ENCODE measurements at regions not wholly inside any gene's neighbourhood (a gene's known extent, or its start where the extent isn't known, plus 50 kb on each side); places are given as distances from the start of the nearest gene placed in this dataset.

DNA sequence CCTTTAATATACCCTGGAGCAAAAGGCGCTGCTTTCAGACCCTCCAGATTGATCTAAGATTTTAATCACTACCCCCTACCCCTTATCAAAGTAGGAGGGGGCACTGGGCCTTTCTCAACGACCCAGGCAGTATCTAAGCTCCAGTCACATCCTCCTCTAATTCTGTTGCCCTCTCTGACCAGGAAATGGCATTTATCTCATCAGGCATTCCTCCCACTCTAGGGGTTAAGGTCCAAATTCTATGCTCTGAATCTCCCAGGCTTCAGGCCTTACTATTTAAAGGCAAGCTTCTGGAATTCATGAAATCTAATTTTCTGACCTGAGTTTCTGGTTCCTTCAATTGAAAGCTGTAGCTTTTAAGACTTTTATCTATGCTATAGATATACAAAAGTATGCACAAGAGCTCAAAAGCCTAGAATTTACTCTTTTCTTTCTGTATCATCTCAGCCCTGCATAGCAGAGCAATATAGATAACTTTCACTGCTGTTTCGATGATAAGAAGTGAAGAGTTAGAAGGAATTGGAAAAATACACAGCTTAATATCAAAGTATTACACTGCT is 622.9 kb downstream of the RPS29 start:
- no peak overlapping the region for H2AFZ ChIP-seq (ENCODE audit: low read length, unreplicated experiment)
- no peaks in the 10 kb centered on the region for H3K79me2 ChIP-seq (ENCODE audit: control insufficient read depth, insufficient read depth, low read length, unreplicated experiment)
- H3K27me3 ChIP-seq (ENCODE audit: insufficient read depth, low read length) = no peaks in the 10 kb centered on the region
- H3K36me3 ChIP-seq (ENCODE audit: insufficient read depth, low read length) = no peaks in the 10 kb centered on the region
- H3K4me3 ChIP-seq (ENCODE audit: low read depth, low read length) = no peak overlapping the region
- no peaks in the 10 kb centered on the region for H3K4me1 ChIP-seq (ENCODE audit: control insufficient read depth, insufficient read depth, low read length, unreplicated experiment)
- H3K27ac ChIP-seq (ENCODE audit: low read depth, low read length) = no peak overlapping the region

DNA sequence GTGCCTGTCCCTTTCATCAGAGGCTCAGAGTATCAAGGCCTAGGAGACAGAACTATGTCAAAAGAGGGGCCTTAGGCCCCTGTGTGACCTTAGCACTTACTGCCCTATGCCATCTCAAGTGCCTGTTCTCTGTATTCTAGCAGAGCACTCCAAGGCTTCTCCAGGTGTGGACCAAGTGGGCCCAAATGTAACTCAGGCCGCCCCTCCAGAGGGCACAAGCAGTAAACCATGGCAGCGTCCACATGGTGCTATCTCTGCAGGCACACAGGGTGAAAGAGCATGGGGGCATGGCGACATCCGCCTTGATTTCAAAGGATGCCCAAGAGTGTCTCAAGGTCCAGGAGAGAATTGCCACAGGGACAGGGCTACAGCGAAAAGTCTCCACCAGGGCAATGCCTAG is 628.7 kb downstream of the RPS29 start:
- H3K27ac ChIP-seq (ENCODE audit: low read depth, low read length) = no peak overlapping the region
- no peak overlapping the region for H3K4me3 ChIP-seq (ENCODE audit: low read depth, low read length)
- no peaks in the 10 kb centered on the region for H3K27me3 ChIP-seq (ENCODE audit: insufficient read depth, low read length)
- H3K36me3 ChIP-seq (ENCODE audit: insufficient read depth, low read length) = no peaks in the 10 kb centered on the region
- H3K79me2 ChIP-seq (ENCODE audit: control insufficient read depth, insufficient read depth, low read length, unreplicated experiment) = no peaks in the 10 kb centered on the region
- no peak overlapping the region for H2AFZ ChIP-seq (ENCODE audit: low read length, unreplicated experiment)
- H3K4me1 ChIP-seq (ENCODE audit: control insufficient read depth, insufficient read depth, low read length, unreplicated experiment) = no peaks in the 10 kb centered on the region

DNA sequence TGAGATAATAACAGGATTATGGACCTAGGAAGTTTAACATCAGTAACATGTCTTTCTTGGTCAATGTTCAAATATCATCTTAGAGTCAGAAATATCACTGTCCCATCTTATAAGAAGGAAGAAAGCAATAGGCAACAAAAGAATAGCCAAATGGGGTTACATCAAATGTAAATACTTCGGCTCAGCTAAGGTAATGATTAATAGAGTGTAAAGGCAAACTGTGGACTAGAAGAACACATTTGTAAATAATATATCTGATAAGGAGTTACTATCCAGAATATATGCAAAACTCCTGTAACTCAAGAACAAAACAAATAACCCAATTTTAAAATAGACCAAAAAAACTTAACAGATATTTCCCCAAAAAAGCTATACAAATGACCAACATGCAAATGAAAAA is 630.3 kb downstream of the RPS29 start:
- Histone ChIP-seq H3K27ac (ENCODE audit: low read depth, low read length) (no peak overlapping the region), H3K27me3 (ENCODE audit: insufficient read depth, low read length) (no peaks in the 10 kb centered on the region), H2AFZ (ENCODE audit: low read length, unreplicated experiment) (no peak overlapping the region), H3K79me2 (ENCODE audit: control insufficient read depth, insufficient read depth, low read length, unreplicated experiment) (no peaks in the 10 kb centered on the region), H3K4me3 (ENCODE audit: low read depth, low read length) (no peak overlapping the region), H3K4me1 (ENCODE audit: control insufficient read depth, insufficient read depth, low read length, unreplicated experiment) (no peaks in the 10 kb centered on the region), H3K36me3 (ENCODE audit: insufficient read depth, low read length) (no peaks in the 10 kb centered on the region)

DNA sequence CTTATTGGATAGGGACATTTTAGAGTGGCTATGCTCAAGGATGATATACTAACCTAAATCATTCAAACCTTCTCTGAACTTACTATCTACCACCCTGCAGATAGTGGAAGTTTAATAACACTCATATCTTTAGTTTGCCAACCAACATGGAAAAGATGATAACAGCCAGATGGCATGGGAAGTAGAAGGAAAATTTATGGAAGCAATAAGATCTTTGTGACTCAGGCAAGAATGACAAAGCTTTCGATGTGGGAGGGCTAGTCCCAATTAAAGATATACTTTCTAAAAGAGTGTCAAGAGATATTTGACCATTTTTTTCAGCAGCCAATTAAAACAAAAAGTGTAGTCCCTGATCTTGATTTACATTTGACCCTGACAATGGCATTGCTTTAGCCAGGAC is 631.7 kb downstream of the RPS29 start:
- Histone ChIP-seq H3K4me1 (ENCODE audit: control insufficient read depth, insufficient read depth, low read length, unreplicated experiment) (no peaks in the 10 kb centered on the region), H3K27ac (ENCODE audit: low read depth, low read length) (no peak overlapping the region), H3K27me3 (ENCODE audit: insufficient read depth, low read length) (no peaks in the 10 kb centered on the region), H3K36me3 (ENCODE audit: insufficient read depth, low read length) (no peaks in the 10 kb centered on the region), H3K79me2 (ENCODE audit: control insufficient read depth, insufficient read depth, low read length, unreplicated experiment) (no peaks in the 10 kb centered on the region), H2AFZ (ENCODE audit: low read length, unreplicated experiment) (no peak overlapping the region), H3K4me3 (ENCODE audit: low read depth, low read length) (no peak overlapping the region)

DNA sequence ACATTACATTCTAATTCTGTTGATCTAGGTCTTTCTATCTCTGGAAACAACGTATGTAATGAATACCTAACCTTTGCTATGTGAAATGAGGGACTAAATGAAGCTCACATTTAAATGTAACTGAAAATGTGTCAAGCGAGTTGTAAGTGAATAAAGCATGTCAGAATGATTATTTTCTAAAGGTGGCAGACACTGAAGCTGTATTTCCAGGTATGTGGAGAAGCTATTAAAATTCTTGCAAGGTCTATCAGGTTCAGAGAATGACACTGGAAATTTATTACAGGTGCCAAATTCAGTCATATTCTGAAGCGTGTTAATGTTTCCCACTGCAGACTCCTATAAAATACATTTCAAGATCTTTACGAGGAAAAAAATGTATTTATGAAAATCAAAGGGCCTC is 641.4 kb downstream of the RPS29 start:
- Histone ChIP-seq H3K27ac (ENCODE audit: low read depth, low read length) (no peak overlapping the region), H3K27me3 (ENCODE audit: insufficient read depth, low read length) (no peaks in the 10 kb centered on the region), H3K79me2 (ENCODE audit: control insufficient read depth, insufficient read depth, low read length, unreplicated experiment) (no peaks in the 10 kb centered on the region)

DNA sequence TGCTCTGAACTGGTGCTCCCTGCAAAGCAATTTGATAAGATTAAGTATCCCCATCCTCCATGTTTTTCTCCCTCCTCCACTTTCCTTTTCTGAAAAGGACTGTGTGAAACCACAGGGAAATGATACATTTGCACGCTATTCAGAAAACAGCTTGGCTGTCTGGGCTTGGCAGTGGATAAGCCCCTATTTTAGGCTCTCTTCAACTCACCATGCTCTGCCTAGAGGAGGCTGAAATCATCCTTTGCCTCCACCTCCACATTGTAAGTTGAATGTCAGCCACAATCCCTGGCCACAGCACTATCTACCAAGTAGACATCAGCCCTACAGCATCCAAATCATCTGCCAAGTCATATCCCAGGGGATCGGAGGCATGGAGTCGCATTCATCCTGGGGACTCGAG is 642.3 kb downstream of the RPS29 start:
- H3K79me2 ChIP-seq (ENCODE audit: control insufficient read depth, insufficient read depth, low read length, unreplicated experiment) = no peaks in the 10 kb centered on the region
- H2AFZ ChIP-seq (ENCODE audit: low read length, unreplicated experiment) = no peak overlapping the region
- no peaks in the 10 kb centered on the region for H3K36me3 ChIP-seq (ENCODE audit: insufficient read depth, low read length)
- no peaks in the 10 kb centered on the region for H3K27me3 ChIP-seq (ENCODE audit: insufficient read depth, low read length)
- H3K4me1 ChIP-seq (ENCODE audit: control insufficient read depth, insufficient read depth, low read length, unreplicated experiment) = no peaks in the 10 kb centered on the region
- no peak overlapping the region for H3K4me3 ChIP-seq (ENCODE audit: low read depth, low read length)
- H3K27ac ChIP-seq (ENCODE audit: low read depth, low read length) = no peak overlapping the region

More for the DNA sequence above, 641.4 kb downstream of the RPS29 start:
- no peak overlapping the region for H3K4me3 ChIP-seq (ENCODE audit: low read depth, low read length)
- no peaks in the 10 kb centered on the region for H3K4me1 ChIP-seq (ENCODE audit: control insufficient read depth, insufficient read depth, low read length, unreplicated experiment)
- H2AFZ ChIP-seq (ENCODE audit: low read length, unreplicated experiment) = no peak overlapping the region
- no peaks in the 10 kb centered on the region for H3K36me3 ChIP-seq (ENCODE audit: insufficient read depth, low read length)

DNA sequence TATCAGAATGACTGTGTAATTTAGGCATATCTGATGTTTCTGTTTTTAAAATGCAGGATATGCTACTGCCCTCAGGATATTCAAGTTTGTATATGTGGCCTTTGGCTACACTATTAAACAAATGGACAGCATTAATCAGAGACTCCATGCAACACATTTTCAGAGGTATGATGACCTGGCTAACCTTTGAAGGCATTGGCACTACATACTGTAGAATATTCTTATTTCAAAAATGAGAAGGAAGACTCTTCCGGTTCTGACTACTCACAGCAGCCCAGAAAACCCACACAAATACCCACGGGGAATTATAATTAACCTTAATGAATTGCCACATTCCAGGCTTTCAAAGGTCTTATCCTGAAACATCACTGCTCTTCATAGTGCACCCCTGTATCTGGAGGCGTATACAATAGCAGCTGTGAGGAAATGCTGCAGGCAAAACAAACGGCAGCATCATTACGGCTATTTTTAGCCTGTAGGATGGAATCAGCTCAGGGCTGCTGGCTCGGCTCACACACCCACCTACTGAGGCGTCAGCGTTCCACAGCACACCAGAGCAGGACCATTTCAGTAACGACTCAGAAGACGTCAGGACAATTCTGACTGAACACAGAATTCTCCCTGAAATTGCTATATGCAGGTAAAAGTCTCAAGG is 648.5 kb downstream of the RPS29 start:
- Histone ChIP-seq H3K36me3 (ENCODE audit: insufficient read depth, low read length) (no peaks in the 10 kb centered on the region), H3K27me3 (ENCODE audit: insufficient read depth, low read length) (no peaks in the 10 kb centered on the region), H3K27ac (ENCODE audit: low read depth, low read length) (no peak overlapping the region), H3K4me1 (ENCODE audit: control insufficient read depth, insufficient read depth, low read length, unreplicated experiment) (no peaks in the 10 kb centered on the region), H2AFZ (ENCODE audit: low read length, unreplicated experiment) (no peak overlapping the region), H3K79me2 (ENCODE audit: control insufficient read depth, insufficient read depth, low read length, unreplicated experiment) (no peaks in the 10 kb centered on the region), H3K4me3 (ENCODE audit: low read depth, low read length) (no peak overlapping the region)

DNA sequence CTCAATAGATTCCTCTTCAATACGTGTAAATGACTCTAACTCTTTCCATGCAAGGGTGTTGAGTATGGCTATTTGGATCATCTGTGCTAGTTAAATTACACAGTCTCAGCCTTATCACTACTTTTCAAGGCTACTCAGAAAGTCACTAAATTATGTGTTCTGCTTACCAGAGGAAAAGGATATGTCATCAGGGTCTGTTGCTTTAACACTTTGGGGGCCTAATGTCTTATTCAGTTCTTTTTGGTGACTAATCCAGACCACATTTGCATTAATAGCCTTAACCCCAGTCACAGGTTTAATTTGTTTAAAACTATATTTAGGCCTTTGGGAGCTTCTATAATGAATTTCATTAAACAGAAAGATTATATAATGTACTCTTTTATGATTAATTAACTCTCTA is 649.3 kb downstream of the RPS29 start:
- no peaks in the 10 kb centered on the region for H3K36me3 ChIP-seq (ENCODE audit: insufficient read depth, low read length)
- H2AFZ ChIP-seq (ENCODE audit: low read length, unreplicated experiment) = no peak overlapping the region
- no peaks in the 10 kb centered on the region for H3K4me1 ChIP-seq (ENCODE audit: control insufficient read depth, insufficient read depth, low read length, unreplicated experiment)
- no peak overlapping the region for H3K4me3 ChIP-seq (ENCODE audit: low read depth, low read length)
- no peaks in the 10 kb centered on the region for H3K27me3 ChIP-seq (ENCODE audit: insufficient read depth, low read length)
- no peaks in the 10 kb centered on the region for H3K79me2 ChIP-seq (ENCODE audit: control insufficient read depth, insufficient read depth, low read length, unreplicated experiment)
- H3K27ac ChIP-seq (ENCODE audit: low read depth, low read length) = no peak overlapping the region

DNA sequence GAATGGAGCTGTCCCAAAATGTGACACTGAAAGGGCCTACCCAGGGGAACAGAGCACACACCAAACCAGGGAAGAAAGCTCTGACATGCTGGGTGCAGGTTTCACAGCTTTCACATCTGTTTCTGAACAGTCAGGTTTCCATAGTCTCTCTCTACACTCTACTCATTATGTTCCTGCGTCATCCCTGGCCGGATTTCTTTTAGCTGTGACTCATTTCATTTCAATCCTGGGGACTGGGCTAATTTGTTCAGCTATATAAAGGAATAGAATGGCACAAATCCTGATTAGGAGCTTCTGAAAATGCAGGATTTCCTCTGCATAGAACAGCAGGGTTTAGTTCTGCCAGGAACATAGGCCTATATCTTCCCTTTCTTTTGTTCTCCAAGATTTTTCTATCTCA is 649.8 kb downstream of the RPS29 start:
- Histone ChIP-seq H3K36me3 (ENCODE audit: insufficient read depth, low read length) (no peaks in the 10 kb centered on the region), H2AFZ (ENCODE audit: low read length, unreplicated experiment) (no peak overlapping the region), H3K4me1 (ENCODE audit: control insufficient read depth, insufficient read depth, low read length, unreplicated experiment) (no peaks in the 10 kb centered on the region), H3K27me3 (ENCODE audit: insufficient read depth, low read length) (no peaks in the 10 kb centered on the region), H3K79me2 (ENCODE audit: control insufficient read depth, insufficient read depth, low read length, unreplicated experiment) (no peaks in the 10 kb centered on the region), H3K4me3 (ENCODE audit: low read depth, low read length) (no peak overlapping the region), H3K27ac (ENCODE audit: low read depth, low read length) (no peak overlapping the region)

DNA sequence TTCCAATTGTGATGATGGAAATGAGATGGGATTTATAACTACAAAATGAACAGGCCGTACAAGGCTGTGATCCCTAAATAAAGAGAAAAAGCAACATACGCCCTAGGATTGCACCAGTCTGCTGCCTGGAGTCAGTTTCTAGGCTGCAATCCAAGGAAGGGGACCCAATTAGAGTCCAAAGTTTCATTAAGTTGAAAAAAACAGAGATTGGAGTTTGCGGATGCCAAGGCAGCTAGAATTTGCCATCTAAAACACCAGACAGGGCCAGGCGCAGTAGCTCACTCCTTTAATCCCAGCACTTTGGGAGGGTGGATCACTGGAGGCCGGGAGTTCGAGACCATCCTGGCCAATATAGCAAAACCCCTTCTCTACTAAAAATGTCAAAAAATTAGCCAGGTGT is 661.0 kb downstream of the RPS29 start:
- Histone ChIP-seq H3K36me3 (ENCODE audit: insufficient read depth, low read length) (no peaks in the 10 kb centered on the region), H3K4me3 (ENCODE audit: low read depth, low read length) (no peak overlapping the region)

DNA sequence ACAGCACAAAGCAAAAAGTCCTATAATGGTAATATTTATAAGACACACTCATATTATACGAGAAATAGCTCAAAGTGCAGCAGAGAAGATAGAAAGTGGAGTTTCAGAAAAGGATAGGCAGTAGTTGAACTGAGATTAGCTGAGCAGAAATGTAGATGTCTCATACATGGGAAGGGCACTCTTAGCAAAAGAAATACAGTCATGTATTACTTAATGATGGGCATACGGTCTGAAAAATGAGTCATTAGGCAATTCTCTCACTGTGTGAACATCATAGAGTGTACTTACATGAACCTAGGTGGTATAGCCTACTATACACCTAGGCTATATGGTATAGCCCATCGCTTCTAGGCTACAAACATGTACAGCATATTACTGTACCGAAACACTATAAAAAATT is 671.3 kb downstream of the RPS29 start:
- Histone ChIP-seq H3K4me1 (ENCODE audit: control insufficient read depth, insufficient read depth, low read length, unreplicated experiment) (no peaks in the 10 kb centered on the region), H3K27ac (ENCODE audit: low read depth, low read length) (no peak overlapping the region), H2AFZ (ENCODE audit: low read length, unreplicated experiment) (no peak overlapping the region), H3K79me2 (ENCODE audit: control insufficient read depth, insufficient read depth, low read length, unreplicated experiment) (no peaks in the 10 kb centered on the region), H3K27me3 (ENCODE audit: insufficient read depth, low read length) (no peaks in the 10 kb centered on the region), H3K36me3 (ENCODE audit: insufficient read depth, low read length) (no peaks in the 10 kb centered on the region), H3K4me3 (ENCODE audit: low read depth, low read length) (no peak overlapping the region)

More for the DNA sequence above, 661.0 kb downstream of the RPS29 start:
- Histone ChIP-seq H3K27ac (ENCODE audit: low read depth, low read length) (no peak overlapping the region), H3K79me2 (ENCODE audit: control insufficient read depth, insufficient read depth, low read length, unreplicated experiment) (no peaks in the 10 kb centered on the region), H3K4me1 (ENCODE audit: control insufficient read depth, insufficient read depth, low read length, unreplicated experiment) (no peaks in the 10 kb centered on the region), H2AFZ (ENCODE audit: low read length, unreplicated experiment) (no peak overlapping the region), H3K27me3 (ENCODE audit: insufficient read depth, low read length) (no peaks in the 10 kb centered on the region)

Measured in ACC112 (cell line).